CD14-positive monocyte (primary cell): ENCODE measurements at regions not wholly inside any gene's neighbourhood (a gene's known extent, or its start where the extent isn't known, plus 50 kb on each side); places are given as distances from the start of the nearest gene placed in this dataset.
A peak's percentile ranks its signal among the peaks of the same experiment; 100 is the strongest.

Experiments
- DNase-seq, 3 donors: peaks; one replicate each; pipeline ENCODE4 v3.0.0-alpha.2; 2011 to 2022
- H2AFZ ChIP-seq: 2 replicates; pipeline ENCODE4 v1.6.0; 2012; ENCODE audit warnings: mild to moderate bottlenecking, low read depth, low read length, inconsistent platforms; ENCODE audit not compliant: insufficient read depth, poor library complexity, severe bottlenecking
- H3K27ac ChIP-seq, 2 donors: 1 replicate in 1 of 2; 2 replicates in 1 of 2; pipeline ENCODE4 v1.5.1; 2012 to 2013; ENCODE audit warnings: low read length in 2 of 2, control low read depth in 1 of 2, inconsistent platforms in 1 of 2, low read depth in 1 of 2, mild to moderate bottlenecking in 1 of 2
- H3K27me3 ChIP-seq, 2 donors: one replicate each; pipeline versions ENCODE4 v1.6.0 to v1.6.1; 2011 to 2013; ENCODE audit warnings: low read length in 2 of 2; ENCODE audit not compliant: control insufficient read depth in 2 of 2, insufficient read depth in 2 of 2
- H3K36me3 ChIP-seq, 2 donors: replicated peaks in 1 of 2; 1 replicate in 1 of 2; 2 replicates in 1 of 2; pipeline versions ENCODE4 v1.5.1 to v1.6.1; 2012 to 2013; ENCODE audit warnings: low read length in 2 of 2, control low read depth in 1 of 2, inconsistent platforms in 1 of 2, mild to moderate bottlenecking in 1 of 2; ENCODE audit not compliant: insufficient read depth in 2 of 2, control insufficient read depth in 1 of 2
- H3K4me1 ChIP-seq, 2 donors: 1 replicate in 1 of 2; 2 replicates in 1 of 2; pipeline versions ENCODE4 v1.5.1 to v1.6.1; 2012 to 2013; ENCODE audit warnings: low read length in 2 of 2, control low read depth in 1 of 2, inconsistent platforms in 1 of 2, mild to moderate bottlenecking in 1 of 2, moderate library complexity in 1 of 2; ENCODE audit not compliant: insufficient read depth in 2 of 2, control insufficient read depth in 1 of 2
- H3K4me2 ChIP-seq: replicated peaks from 2 replicates; pipeline ENCODE3; 2012; ENCODE audit warnings: low read length, moderate library complexity, mild to moderate bottlenecking; ENCODE audit not compliant: poor library complexity, severe bottlenecking; ENCODE audit errors: extremely low read depth
- H3K4me3 ChIP-seq, 3 experiments: fragments of 200-600 bp in 1 of 3; sonication (generic) in 1 of 3; replicated peaks in 1 of 3; 1 replicate in 2 of 3; 2 replicates in 1 of 3; pipeline ENCODE4 v1.5.1; 2011 to 2013; ENCODE audit warnings: low read length in 3 of 3, mild to moderate bottlenecking in 3 of 3, control low read depth in 2 of 3, low read depth in 2 of 3, inconsistent platforms in 1 of 3, moderate library complexity in 1 of 3
- H3K79me2 ChIP-seq: 2 replicates; pipeline ENCODE4 v1.6.0; 2012; ENCODE audit warnings: mild to moderate bottlenecking, control low read depth, inconsistent platforms, low read length, moderate library complexity; ENCODE audit not compliant: insufficient read depth
- H3K9ac ChIP-seq: 2 replicates; pipeline ENCODE4 v1.6.0; 2017; ENCODE audit warnings: low read length, mild to moderate bottlenecking; ENCODE audit not compliant: insufficient read depth, poor library complexity, severe bottlenecking
- H3K9me3 ChIP-seq, 2 donors: replicated peaks in 1 of 2; 1 replicate in 1 of 2; 2 replicates in 1 of 2; pipeline versions ENCODE4 v1.5.1 to v1.6.1; 2012 to 2013; ENCODE audit warnings: low read length in 2 of 2, control low read depth in 1 of 2; ENCODE audit not compliant: control insufficient read depth in 1 of 2, insufficient read depth in 1 of 2
- H4K20me1 ChIP-seq: 2 replicates; pipeline ENCODE4 v1.6.0; 2012; ENCODE audit warnings: mild to moderate bottlenecking, low read length, control low read depth, moderate library complexity; ENCODE audit not compliant: insufficient read depth
- H3K27ac Mint-ChIP-seq, 7 donors: one replicate each; pipeline ENCODE4 v1.8.0; 2020; ENCODE audit warnings: mild to moderate bottlenecking in 7 of 7, mixed read lengths in 7 of 7, moderate library complexity in 6 of 7, inconsistent platforms in 2 of 7
- H3K27me3 Mint-ChIP-seq, 3 donors: one replicate each; pipeline ENCODE4 v1.8.0; 2021 to 2022; ENCODE audit warnings: low read depth in 3 of 3, mild to moderate bottlenecking in 3 of 3, mixed read lengths in 3 of 3, moderate library complexity in 3 of 3, inconsistent platforms in 1 of 3
- H3K36me3 Mint-ChIP-seq, 2 donors: one replicate each; pipeline ENCODE4 v1.8.0; 2020; ENCODE audit warnings: mixed read lengths in 2 of 2, inconsistent platforms in 1 of 2, mild to moderate bottlenecking in 1 of 2
- H3K4me1 Mint-ChIP-seq: one replicate; pipeline ENCODE4 v1.8.0; 2020; ENCODE audit warnings: mild to moderate bottlenecking, mixed read lengths
- H3K4me3 Mint-ChIP-seq, 2 donors: one replicate each; pipeline ENCODE4 v1.8.0; 2020; ENCODE audit warnings: mild to moderate bottlenecking in 2 of 2, mixed read lengths in 2 of 2, moderate library complexity in 1 of 2
- H3K9me3 Mint-ChIP-seq, 7 donors: one replicate each; pipeline ENCODE4 v1.8.0; 2020 to 2022; ENCODE audit warnings: mixed read lengths in 7 of 7, mild to moderate bottlenecking in 6 of 7, moderate library complexity in 6 of 7, inconsistent platforms in 2 of 7
- WGBS: methylation state at CpG from one replicate; pipeline ENCODE4 v1.1.5; 2013; ENCODE audit warnings: missing lambda C conversion rate; ENCODE audit not compliant: insufficient coverage; 5-methylcytosine and 5-hydroxymethylcytosine counted together
- intact Hi-C, 2 donors: fragments of 100-400 bp; cut with micrococcal nuclease; formaldehyde crosslinking; loops; one replicate each; pipeline versions ENCODE4 v1.15.0 to v1.15.1; 2023
- TF ChIP-seq, protein P1 (sequence below): fragments of 200-600 bp; IDR thresholded peaks from one replicate; pipeline ENCODE4 v1.8.0; 2022; ENCODE audit warnings: antibody characterized with exemption, mild to moderate bottlenecking

DNA sequence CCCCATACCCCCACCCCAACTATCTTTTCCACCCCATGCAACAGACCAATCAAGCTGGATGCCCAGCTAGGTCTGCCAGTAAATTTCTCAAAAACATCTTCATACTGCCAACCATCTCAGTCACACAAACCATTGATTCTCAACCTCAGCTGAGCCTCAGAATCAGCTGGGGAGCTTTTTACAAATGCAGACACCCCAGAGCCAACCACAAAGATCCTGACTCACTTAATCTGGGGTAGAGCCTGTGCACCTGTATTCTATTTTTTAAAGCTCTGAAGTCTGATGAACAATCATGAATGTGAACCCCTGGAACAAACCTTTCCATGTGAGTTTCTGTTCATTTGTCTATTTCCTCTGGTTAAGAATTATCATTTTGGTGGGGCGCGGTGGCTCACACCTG lies 66.0 kb downstream of the ZNF281 start:
- no peak overlapping the region for H2AFZ ChIP-seq

GRCh38 chr1:200342511-200343311 lies 67.1 kb downstream of the ZNF281 start:
- no peaks in the 10 kb centered on the region for H4K20me1 ChIP-seq
- Mint-ChIP-seq H3K9me3 (peaks cover 0 to 3% (median 0%) of the 10 kb centered on the region in 7 donors), H3K36me3 (no peaks in the 10 kb centered on the region), H3K4me1 (peaks cover 31% of the 10 kb centered on the region), H3K27ac (peak overlapping the region in 4 of 7 donors; percentile 5 to 70 (median 31)), H3K4me3 (no peak overlapping the region), H3K27me3 (peaks cover 0 to 5% (median 2%) of the 10 kb centered on the region in 3 donors)
- peak in 1 of 3 donors; percentile 46 for DNase-seq
- H3K4me3 ChIP-seq: no peak overlapping the region
- WGBS: 34% methylated on average over 5 of the region's 5 CpGs
- no peak overlapping the region for H3K27ac ChIP-seq
- intact Hi-C loops: no loop called here
- no peaks in the 10 kb centered on the region for H3K27me3 ChIP-seq
- H3K9me3 ChIP-seq: no peaks in the 10 kb centered on the region
- H3K4me2 ChIP-seq: no peak overlapping the region
- peaks cover 23 to 29% of the 10 kb centered on the region in 2 donors for H3K4me1 ChIP-seq
- no peaks in the 10 kb centered on the region for H3K79me2 ChIP-seq
- no peak overlapping the region for H3K9ac ChIP-seq
- TF ChIP-seq, protein P1, sequence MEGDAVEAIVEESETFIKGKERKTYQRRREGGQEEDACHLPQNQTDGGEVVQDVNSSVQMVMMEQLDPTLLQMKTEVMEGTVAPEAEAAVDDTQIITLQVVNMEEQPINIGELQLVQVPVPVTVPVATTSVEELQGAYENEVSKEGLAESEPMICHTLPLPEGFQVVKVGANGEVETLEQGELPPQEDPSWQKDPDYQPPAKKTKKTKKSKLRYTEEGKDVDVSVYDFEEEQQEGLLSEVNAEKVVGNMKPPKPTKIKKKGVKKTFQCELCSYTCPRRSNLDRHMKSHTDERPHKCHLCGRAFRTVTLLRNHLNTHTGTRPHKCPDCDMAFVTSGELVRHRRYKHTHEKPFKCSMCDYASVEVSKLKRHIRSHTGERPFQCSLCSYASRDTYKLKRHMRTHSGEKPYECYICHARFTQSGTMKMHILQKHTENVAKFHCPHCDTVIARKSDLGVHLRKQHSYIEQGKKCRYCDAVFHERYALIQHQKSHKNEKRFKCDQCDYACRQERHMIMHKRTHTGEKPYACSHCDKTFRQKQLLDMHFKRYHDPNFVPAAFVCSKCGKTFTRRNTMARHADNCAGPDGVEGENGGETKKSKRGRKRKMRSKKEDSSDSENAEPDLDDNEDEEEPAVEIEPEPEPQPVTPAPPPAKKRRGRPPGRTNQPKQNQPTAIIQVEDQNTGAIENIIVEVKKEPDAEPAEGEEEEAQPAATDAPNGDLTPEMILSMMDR: no peak
- H3K36me3 ChIP-seq: no peaks in the 10 kb centered on the region
- H2AFZ ChIP-seq: no peak overlapping the region

More for the DNA sequence above, 66.0 kb downstream of the ZNF281 start:
- peak overlapping the region in 2 of 7 donors; percentile 18 to 37 for H3K27ac Mint-ChIP-seq
- peaks cover 0 to 4% (median 2%) of the 10 kb centered on the region in 3 donors for H3K27me3 Mint-ChIP-seq
- Histone ChIP-seq H3K36me3 (no peaks in the 10 kb centered on the region), H3K79me2 (no peaks in the 10 kb centered on the region), H3K4me2 (no peak overlapping the region), H3K9ac (no peak overlapping the region), H3K27ac (no peak overlapping the region), H3K27me3 (no peaks in the 10 kb centered on the region), H3K4me1 (peaks cover 17 to 22% of the 10 kb centered on the region in 2 donors), H3K4me3 (no peak overlapping the region), H3K9me3 (no peaks in the 10 kb centered on the region), H4K20me1 (no peaks in the 10 kb centered on the region)
- H3K4me1 Mint-ChIP-seq: peaks cover 21% of the 10 kb centered on the region
- peaks cover 0 to 4% (median 0%) of the 10 kb centered on the region in 7 donors for H3K9me3 Mint-ChIP-seq
- WGBS: no CpG with 5 or more reads among the region's 2 CpGs
- no peak for DNase-seq
- H3K36me3 Mint-ChIP-seq: no peaks in the 10 kb centered on the region
- intact Hi-C loops: no loop called here
- TF ChIP-seq, protein P1: no peak
- H3K4me3 Mint-ChIP-seq: no peak overlapping the region
